Breast epithelium (tissue), 4 donors: ENCODE measurements at regions not wholly inside any gene's neighbourhood (a gene's known extent, or its start where the extent isn't known, plus 50 kb on each side); places are given as distances from the start of the nearest gene placed in this dataset.

Source experiments
- DNase-seq, 2 donors: peaks; one replicate each; pipeline ENCODE4 v3.0.0-alpha.2; 2019; ENCODE audit warnings: low spot score in 2 of 2
- H3K27ac ChIP-seq, 2 donors: fragments of 200-600 bp; sonication (generic) in 1 of 2; one replicate each; pipeline ENCODE4 v1.5.1; 2016 to 2019; ENCODE audit warnings: mild to moderate bottlenecking in 1 of 2
- H3K27me3 ChIP-seq, 2 donors: fragments of 200-600 bp; sonication (generic) in 1 of 2; one replicate each; pipeline versions ENCODE4 v1.5.1 to v1.6.0; 2017 to 2019; ENCODE audit warnings: control low read depth in 1 of 2, mild to moderate bottlenecking in 1 of 2
- H3K36me3 ChIP-seq: fragments of 200-600 bp; one replicate; pipeline ENCODE4 v1.5.1; 2019
- H3K4me1 ChIP-seq, 2 donors: fragments of 200-600 bp; sonication (generic); one replicate each; pipeline ENCODE4 v1.5.1; 2016 to 2019; ENCODE audit warnings: control low read depth in 1 of 2
- H3K4me3 ChIP-seq, 3 donors: fragments of 200-600 bp; sonication (generic); 1 replicate in 2 of 3; 2 replicates in 1 of 3; pipeline ENCODE4 v1.5.1; 2016 to 2019; ENCODE audit warnings: mild to moderate bottlenecking in 3 of 3, moderate library complexity in 2 of 3
- H3K9me3 ChIP-seq, 2 donors: fragments of 200-600 bp; sonication (generic) in 1 of 2; one replicate each; pipeline ENCODE4 v1.5.1; 2016 to 2019; ENCODE audit warnings: control low read depth in 1 of 2
- POLR2A ChIP-seq: fragments of 450-650 bp; IDR thresholded peaks from one replicate; pipeline ENCODE4 v1.6.1; 2016; ENCODE audit warnings: antibody characterized with exemption, mild to moderate bottlenecking, moderate library complexity
- POLR2AphosphoS5 ChIP-seq, 3 donors: sonication (generic); formaldehyde crosslinking; IDR thresholded peaks; one replicate each; pipeline ENCODE4 v1.6.1; 2017; ENCODE audit warnings: antibody characterized with exemption in 3 of 3
- intact Hi-C: fragments of 100-400 bp; cut with DNase I; formaldehyde crosslinking; loops from one replicate; pipeline ENCODE4 v1.15.1; 2023; ENCODE audit warnings: low total_unique reads
- TF ChIP-seq, protein P1 (sequence below), 3 donors: fragments of 450-650 bp; IDR thresholded peaks; one replicate each; pipeline ENCODE4 v1.5.1; 2016 to 2017; ENCODE audit warnings: antibody characterized with exemption in 3 of 3, mild to moderate bottlenecking in 3 of 3, moderate library complexity in 3 of 3

DNA sequence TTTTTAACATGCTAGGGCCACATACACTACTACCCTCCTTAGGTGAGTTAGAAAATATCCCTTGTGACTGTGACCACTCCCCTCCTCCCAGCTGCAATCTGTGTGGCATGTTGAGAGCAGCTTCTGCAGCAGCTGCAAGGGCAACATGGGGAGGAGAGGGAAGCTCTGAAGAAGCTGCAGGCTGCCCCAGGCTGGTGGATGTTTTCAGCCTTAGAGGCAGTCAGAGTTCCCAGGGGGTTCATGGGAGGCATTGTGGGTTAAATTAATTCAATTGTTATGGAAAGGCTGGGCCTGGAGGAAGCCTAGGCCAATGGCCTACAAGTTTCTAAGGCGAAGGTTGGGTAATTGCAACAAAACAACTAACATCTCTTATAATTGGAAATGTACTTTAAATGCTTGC, 860.8 kb downstream of the NLGN4Y start:
- Histone ChIP-seq H3K9me3 (no peaks in the 10 kb centered on the region), H3K27me3 (no peaks in the 10 kb centered on the region)
- intact Hi-C loops, result no loop called here

DNA sequence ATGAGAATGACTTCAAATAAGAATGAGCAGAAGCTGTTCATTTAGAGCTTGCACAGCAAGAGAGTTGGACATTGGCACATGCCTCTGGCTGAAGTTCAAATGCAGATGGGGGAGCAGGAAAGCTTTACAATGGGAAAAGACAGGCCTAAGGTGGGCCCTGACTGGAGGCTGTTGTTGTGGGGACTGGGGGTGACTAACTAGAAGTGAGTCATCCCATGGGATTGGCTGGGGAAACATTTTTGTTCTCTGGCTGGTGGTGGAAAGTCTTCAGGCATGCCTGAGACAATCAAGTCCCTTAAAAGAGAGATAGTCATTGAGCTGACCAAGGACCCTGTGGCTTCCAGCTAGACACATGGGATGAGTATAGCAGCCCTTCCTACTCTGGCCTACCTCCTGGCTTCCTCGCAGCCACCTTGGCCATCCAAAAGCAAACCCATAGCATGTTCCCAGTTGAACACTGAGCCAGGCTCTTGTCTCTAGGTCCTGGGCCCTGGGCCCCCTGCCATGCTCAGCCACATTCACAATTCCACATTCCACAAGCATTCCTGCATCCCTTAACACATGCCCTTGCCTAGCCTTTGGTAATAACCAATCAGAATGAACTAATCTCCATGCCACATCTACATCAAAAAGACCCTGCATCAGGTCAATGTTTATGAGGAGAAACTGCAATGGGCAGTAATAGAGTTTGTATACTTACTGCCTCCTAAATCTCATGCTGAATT, 873.4 kb downstream of the NLGN4Y start:
- Histone ChIP-seq H3K9me3 (no peaks in the 10 kb centered on the region), H3K36me3 (no peaks in the 10 kb centered on the region), H3K4me3 (no peak overlapping the region), H3K4me1 (no peaks in the 10 kb centered on the region), H3K27me3 (no peaks in the 10 kb centered on the region), H3K27ac (no peak overlapping the region)
- no peak for DNase-seq
- TF ChIP-seq, protein P1, sequence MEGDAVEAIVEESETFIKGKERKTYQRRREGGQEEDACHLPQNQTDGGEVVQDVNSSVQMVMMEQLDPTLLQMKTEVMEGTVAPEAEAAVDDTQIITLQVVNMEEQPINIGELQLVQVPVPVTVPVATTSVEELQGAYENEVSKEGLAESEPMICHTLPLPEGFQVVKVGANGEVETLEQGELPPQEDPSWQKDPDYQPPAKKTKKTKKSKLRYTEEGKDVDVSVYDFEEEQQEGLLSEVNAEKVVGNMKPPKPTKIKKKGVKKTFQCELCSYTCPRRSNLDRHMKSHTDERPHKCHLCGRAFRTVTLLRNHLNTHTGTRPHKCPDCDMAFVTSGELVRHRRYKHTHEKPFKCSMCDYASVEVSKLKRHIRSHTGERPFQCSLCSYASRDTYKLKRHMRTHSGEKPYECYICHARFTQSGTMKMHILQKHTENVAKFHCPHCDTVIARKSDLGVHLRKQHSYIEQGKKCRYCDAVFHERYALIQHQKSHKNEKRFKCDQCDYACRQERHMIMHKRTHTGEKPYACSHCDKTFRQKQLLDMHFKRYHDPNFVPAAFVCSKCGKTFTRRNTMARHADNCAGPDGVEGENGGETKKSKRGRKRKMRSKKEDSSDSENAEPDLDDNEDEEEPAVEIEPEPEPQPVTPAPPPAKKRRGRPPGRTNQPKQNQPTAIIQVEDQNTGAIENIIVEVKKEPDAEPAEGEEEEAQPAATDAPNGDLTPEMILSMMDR (IDR thresholded peaks at IDR 0.05), result no peak
- TF ChIP-seq POLR2A, result no peak
- intact Hi-C loops, result no loop called here

More for the DNA sequence above, 860.8 kb downstream of the NLGN4Y start:
- no peaks in the 10 kb centered on the region for H3K4me1 ChIP-seq
- no peak overlapping the region for H3K27ac ChIP-seq
- TF ChIP-seq POLR2AphosphoS5 (IDR thresholded peaks at IDR 0.05) (no peak), POLR2A (no peak)
- TF ChIP-seq, protein P1 (IDR thresholded peaks at IDR 0.05), result no peak
- DNase-seq, result no peak
- H3K36me3 ChIP-seq, result no peaks in the 10 kb centered on the region
- H3K4me3 ChIP-seq, result no peak overlapping the region

DNA sequence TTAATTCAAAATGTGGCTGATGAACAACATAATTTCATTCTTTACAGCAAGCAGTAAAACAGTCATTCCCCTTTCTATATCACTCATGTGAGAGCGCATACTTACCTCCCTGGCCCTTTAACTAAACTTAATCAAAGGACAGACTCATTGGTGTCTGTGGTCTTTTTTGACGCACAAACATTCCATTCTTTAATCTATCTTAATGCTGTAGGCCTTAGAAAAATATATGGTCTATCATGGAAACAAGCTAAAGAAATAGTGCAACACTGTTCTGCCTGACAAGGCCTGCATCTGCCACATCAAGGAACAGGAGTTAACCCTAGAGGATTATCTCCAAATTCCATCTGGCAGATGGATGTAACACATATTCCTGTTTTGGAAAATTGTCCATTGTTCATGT, 878.1 kb downstream of the NLGN4Y start:
- Histone ChIP-seq H3K27me3 (no peaks in the 10 kb centered on the region), H3K36me3 (no peaks in the 10 kb centered on the region), H3K4me3 (no peak overlapping the region), H3K27ac (no peak overlapping the region), H3K4me1 (no peaks in the 10 kb centered on the region), H3K9me3 (no peaks in the 10 kb centered on the region)
- intact Hi-C loops, result no loop called here
- no peak for DNase-seq
- TF ChIP-seq POLR2A, result no peak
- TF ChIP-seq, protein P1 (IDR thresholded peaks at IDR 0.05), result no peak
- TF ChIP-seq POLR2AphosphoS5 (IDR thresholded peaks at IDR 0.05), result no peak

DNA sequence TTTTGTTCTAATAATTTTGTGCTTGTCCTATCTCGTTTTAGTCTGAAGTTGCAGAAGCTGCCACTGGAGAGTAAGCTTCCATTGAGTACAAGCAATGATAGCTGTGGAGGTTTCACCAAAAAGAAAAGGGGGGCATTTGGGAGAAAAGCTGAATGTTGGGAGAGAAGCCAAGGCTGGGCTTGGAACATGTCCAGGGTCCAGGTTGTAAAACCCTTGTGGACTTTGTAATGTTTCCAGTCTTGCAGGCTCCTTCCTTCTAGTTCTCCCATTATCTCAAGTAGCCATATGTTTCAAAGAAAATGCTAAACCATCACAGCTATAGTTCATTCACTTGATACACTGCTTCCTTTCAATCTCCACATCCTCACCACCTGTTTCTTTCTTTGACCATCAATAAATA, 880.2 kb downstream of the NLGN4Y start:
- intact Hi-C loops, result no loop called here
- Histone ChIP-seq H3K4me1 (no peaks in the 10 kb centered on the region), H3K27me3 (no peaks in the 10 kb centered on the region), H3K4me3 (no peak overlapping the region), H3K27ac (no peak overlapping the region), H3K36me3 (no peaks in the 10 kb centered on the region), H3K9me3 (no peaks in the 10 kb centered on the region)
- DNase-seq, result no peak
- no peak for TF ChIP-seq POLR2A
- TF ChIP-seq POLR2AphosphoS5 (IDR thresholded peaks at IDR 0.05), result no peak
- TF ChIP-seq, protein P1 (IDR thresholded peaks at IDR 0.05), result no peak

DNA sequence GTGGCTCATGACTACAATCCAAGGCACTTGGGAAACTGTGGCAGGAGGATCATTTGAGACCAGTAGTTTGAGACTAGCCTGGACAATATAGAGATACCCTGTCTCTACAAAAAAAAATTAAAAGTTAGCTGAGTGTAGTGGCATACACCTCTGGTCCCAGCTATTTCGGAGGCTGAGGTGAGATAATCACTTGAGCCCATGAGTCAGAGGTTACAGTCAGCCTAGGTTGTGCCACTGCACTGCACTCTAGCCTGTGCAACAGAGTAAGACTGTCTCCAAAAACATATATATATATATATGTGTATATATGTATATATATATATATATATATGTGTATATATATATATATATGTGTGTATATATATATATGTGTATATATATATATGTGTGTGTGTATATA, 890.8 kb downstream of the NLGN4Y start:
- H3K27me3 ChIP-seq, result no peaks in the 10 kb centered on the region
- DNase-seq, result no peak
- no peaks in the 10 kb centered on the region for H3K36me3 ChIP-seq
- no peaks in the 10 kb centered on the region for H3K4me1 ChIP-seq
- intact Hi-C loops, result no loop called here
- no peak overlapping the region for H3K27ac ChIP-seq
- no peak for TF ChIP-seq POLR2A
- TF ChIP-seq, protein P1 (IDR thresholded peaks at IDR 0.05), result no peak
- no peak for TF ChIP-seq POLR2AphosphoS5 (IDR thresholded peaks at IDR 0.05)
- H3K4me3 ChIP-seq, result no peak overlapping the region
- H3K9me3 ChIP-seq, result no peaks in the 10 kb centered on the region
